GM12878 (cell line): ENCODE measurements at regions not wholly inside any gene's neighbourhood (a gene's known extent, or its start where the extent isn't known, plus 50 kb on each side); places are given as distances from the start of the nearest gene placed in this dataset.

ENCODE experiments used
- CTCF ChIP-seq, 3 experiments: IDR thresholded peaks in 2 of 3; conservative IDR thresholded peaks in 1 of 3; 2 replicates each; pipeline ENCODE4 v1.5.1; 2011; ENCODE audit warnings: low read depth in 3 of 3, low read length in 3 of 3, mild to moderate bottlenecking in 3 of 3, control low read depth in 2 of 3, moderate library complexity in 2 of 3, inconsistent platforms in 1 of 3, mixed read lengths in 1 of 3; ENCODE audit not compliant: control insufficient read depth in 2 of 3, insufficient read depth in 1 of 3; ENCODE audit errors: extremely low read depth in 1 of 3
- POLR2AphosphoS5 ChIP-seq: IDR thresholded peaks from 2 replicates; pipeline ENCODE4 v1.6.1; 2011; ENCODE audit warnings: mild to moderate bottlenecking, low read length, inconsistent platforms
- RCOR1 ChIP-seq: conservative IDR thresholded peaks from 2 replicates; pipeline ENCODE4 v1.6.1; 2012; ENCODE audit warnings: low read depth, low read length, improper control_type of control experiment
- ZNF687 ChIP-seq: fragments of 450-650 bp; IDR thresholded peaks from 2 replicates; pipeline ENCODE4 v1.6.1; 2017; ENCODE audit warnings: mild to moderate bottlenecking, moderate library complexity
- TF ChIP-seq, protein P1 (sequence below): IDR thresholded peaks from 2 replicates; pipeline ENCODE4 v1.6.1; 2012; ENCODE audit warnings: low read depth, low read length, improper control_type of control experiment

- TF ChIP-seq CTCF (IDR thresholded peaks at IDR 0.05 in 2 of 3, conservative IDR thresholded peaks at IDR 0.05 in 1 of 3; ENCODE audit: control insufficient read depth in 2 of 3, extremely low read depth in 1 of 3, insufficient read depth in 1 of 3, low read depth in 3 of 3, low read length in 3 of 3), result no peak
- no peak for TF ChIP-seq POLR2AphosphoS5
- TF ChIP-seq RCOR1, result no peak
- TF ChIP-seq ZNF687, result no peak
- TF ChIP-seq, protein P1, sequence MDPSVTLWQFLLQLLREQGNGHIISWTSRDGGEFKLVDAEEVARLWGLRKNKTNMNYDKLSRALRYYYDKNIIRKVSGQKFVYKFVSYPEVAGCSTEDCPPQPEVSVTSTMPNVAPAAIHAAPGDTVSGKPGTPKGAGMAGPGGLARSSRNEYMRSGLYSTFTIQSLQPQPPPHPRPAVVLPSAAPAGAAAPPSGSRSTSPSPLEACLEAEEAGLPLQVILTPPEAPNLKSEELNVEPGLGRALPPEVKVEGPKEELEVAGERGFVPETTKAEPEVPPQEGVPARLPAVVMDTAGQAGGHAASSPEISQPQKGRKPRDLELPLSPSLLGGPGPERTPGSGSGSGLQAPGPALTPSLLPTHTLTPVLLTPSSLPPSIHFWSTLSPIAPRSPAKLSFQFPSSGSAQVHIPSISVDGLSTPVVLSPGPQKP, result no peak
These were observed 520.0 kb downstream of the ANKRD50 start for GRCh38 chr4:124192544-124192943.
